ENCODE measurements at regions not wholly inside any gene's neighbourhood (a gene's known extent, or its start where the extent isn't known, plus 50 kb on each side); places are given as distances from the start of the nearest gene placed in this dataset.

- TF ChIP-seq CTCF (IDR thresholded peaks at IDR 0.05; ENCODE audit: low read depth, low read length) (no peak), MYC (IDR thresholded peaks at IDR 0.05; ENCODE audit: low read depth, low read length) (no peak)
These were observed 101.2 kb upstream of the TP63 start for GRCh38 chr3:189529889-189530471.

All from NB4 (cell line).